CD14-positive monocyte (primary cell): ENCODE measurements at regions not wholly inside any gene's neighbourhood (a gene's known extent, or its start where the extent isn't known, plus 50 kb on each side); places are given as distances from the start of the nearest gene placed in this dataset.
"Not testable (repeated sequence)": the region's sequence is repeated elsewhere in the genome, so short reads cannot be mapped to it uniquely, and the experiment has no call there.

Experiments used
- DNase-seq, 3 donors: peaks; one replicate each; pipeline ENCODE4 v3.0.0-alpha.2; 2011 to 2022
- H2AFZ ChIP-seq: 2 replicates; pipeline ENCODE4 v1.6.0; 2012; ENCODE audit warnings: mild to moderate bottlenecking, low read depth, low read length, inconsistent platforms; ENCODE audit not compliant: insufficient read depth, poor library complexity, severe bottlenecking
- H3K27ac ChIP-seq, 2 donors: 1 replicate in 1 of 2; 2 replicates in 1 of 2; pipeline ENCODE4 v1.5.1; 2012 to 2013; ENCODE audit warnings: low read length in 2 of 2, control low read depth in 1 of 2, inconsistent platforms in 1 of 2, low read depth in 1 of 2, mild to moderate bottlenecking in 1 of 2
- H3K27me3 ChIP-seq, 2 donors: one replicate each; pipeline versions ENCODE4 v1.6.0 to v1.6.1; 2011 to 2013; ENCODE audit warnings: low read length in 2 of 2; ENCODE audit not compliant: control insufficient read depth in 2 of 2, insufficient read depth in 2 of 2
- H3K36me3 ChIP-seq, 2 donors: replicated peaks in 1 of 2; 1 replicate in 1 of 2; 2 replicates in 1 of 2; pipeline versions ENCODE4 v1.5.1 to v1.6.1; 2012 to 2013; ENCODE audit warnings: low read length in 2 of 2, control low read depth in 1 of 2, inconsistent platforms in 1 of 2, mild to moderate bottlenecking in 1 of 2; ENCODE audit not compliant: insufficient read depth in 2 of 2, control insufficient read depth in 1 of 2
- H3K4me1 ChIP-seq, 2 donors: 1 replicate in 1 of 2; 2 replicates in 1 of 2; pipeline versions ENCODE4 v1.5.1 to v1.6.1; 2012 to 2013; ENCODE audit warnings: low read length in 2 of 2, control low read depth in 1 of 2, inconsistent platforms in 1 of 2, mild to moderate bottlenecking in 1 of 2, moderate library complexity in 1 of 2; ENCODE audit not compliant: insufficient read depth in 2 of 2, control insufficient read depth in 1 of 2
- H3K4me2 ChIP-seq: replicated peaks from 2 replicates; pipeline ENCODE3; 2012; ENCODE audit warnings: low read length, moderate library complexity, mild to moderate bottlenecking; ENCODE audit not compliant: poor library complexity, severe bottlenecking; ENCODE audit errors: extremely low read depth
- H3K4me3 ChIP-seq, 3 experiments: fragments of 200-600 bp in 1 of 3; sonication (generic) in 1 of 3; replicated peaks in 1 of 3; 1 replicate in 2 of 3; 2 replicates in 1 of 3; pipeline ENCODE4 v1.5.1; 2011 to 2013; ENCODE audit warnings: low read length in 3 of 3, mild to moderate bottlenecking in 3 of 3, control low read depth in 2 of 3, low read depth in 2 of 3, inconsistent platforms in 1 of 3, moderate library complexity in 1 of 3
- H3K79me2 ChIP-seq: 2 replicates; pipeline ENCODE4 v1.6.0; 2012; ENCODE audit warnings: mild to moderate bottlenecking, control low read depth, inconsistent platforms, low read length, moderate library complexity; ENCODE audit not compliant: insufficient read depth
- H3K9ac ChIP-seq: 2 replicates; pipeline ENCODE4 v1.6.0; 2017; ENCODE audit warnings: low read length, mild to moderate bottlenecking; ENCODE audit not compliant: insufficient read depth, poor library complexity, severe bottlenecking
- H3K9me3 ChIP-seq, 2 donors: replicated peaks in 1 of 2; 1 replicate in 1 of 2; 2 replicates in 1 of 2; pipeline versions ENCODE4 v1.5.1 to v1.6.1; 2012 to 2013; ENCODE audit warnings: low read length in 2 of 2, control low read depth in 1 of 2; ENCODE audit not compliant: control insufficient read depth in 1 of 2, insufficient read depth in 1 of 2
- H4K20me1 ChIP-seq: 2 replicates; pipeline ENCODE4 v1.6.0; 2012; ENCODE audit warnings: mild to moderate bottlenecking, low read length, control low read depth, moderate library complexity; ENCODE audit not compliant: insufficient read depth
- H3K27ac Mint-ChIP-seq, 7 donors: one replicate each; pipeline ENCODE4 v1.8.0; 2020; ENCODE audit warnings: mild to moderate bottlenecking in 7 of 7, mixed read lengths in 7 of 7, moderate library complexity in 6 of 7, inconsistent platforms in 2 of 7
- H3K27me3 Mint-ChIP-seq, 3 donors: one replicate each; pipeline ENCODE4 v1.8.0; 2021 to 2022; ENCODE audit warnings: low read depth in 3 of 3, mild to moderate bottlenecking in 3 of 3, mixed read lengths in 3 of 3, moderate library complexity in 3 of 3, inconsistent platforms in 1 of 3
- H3K36me3 Mint-ChIP-seq, 2 donors: one replicate each; pipeline ENCODE4 v1.8.0; 2020; ENCODE audit warnings: mixed read lengths in 2 of 2, inconsistent platforms in 1 of 2, mild to moderate bottlenecking in 1 of 2
- H3K4me1 Mint-ChIP-seq: one replicate; pipeline ENCODE4 v1.8.0; 2020; ENCODE audit warnings: mild to moderate bottlenecking, mixed read lengths
- H3K4me3 Mint-ChIP-seq, 2 donors: one replicate each; pipeline ENCODE4 v1.8.0; 2020; ENCODE audit warnings: mild to moderate bottlenecking in 2 of 2, mixed read lengths in 2 of 2, moderate library complexity in 1 of 2
- H3K9me3 Mint-ChIP-seq, 7 donors: one replicate each; pipeline ENCODE4 v1.8.0; 2020 to 2022; ENCODE audit warnings: mixed read lengths in 7 of 7, mild to moderate bottlenecking in 6 of 7, moderate library complexity in 6 of 7, inconsistent platforms in 2 of 7
- CTCF ChIP-seq: fragments of 200-600 bp; IDR thresholded peaks from one replicate; pipeline ENCODE4 v1.8.0; 2022; ENCODE audit warnings: antibody characterized with exemption, mild to moderate bottlenecking
- WGBS: methylation state at CpG from one replicate; pipeline ENCODE4 v1.1.5; 2013; ENCODE audit warnings: missing lambda C conversion rate; ENCODE audit not compliant: insufficient coverage; 5-methylcytosine and 5-hydroxymethylcytosine counted together
- intact Hi-C, 2 donors: fragments of 100-400 bp; cut with micrococcal nuclease; formaldehyde crosslinking; loops; one replicate each; pipeline versions ENCODE4 v1.15.0 to v1.15.1; 2023

GRCh38 chrX:30995060-30995700 is 76.7 kb downstream of the FTHL17 start:
- no peak overlapping the region for H3K4me2 ChIP-seq
- H3K36me3 ChIP-seq, result no peaks in the 10 kb centered on the region
- no peak overlapping the region for H3K4me3 Mint-ChIP-seq
- no peaks in the 10 kb centered on the region for H3K27me3 ChIP-seq
- peaks cover 0 to 11% (median 0%) of the 10 kb centered on the region in 3 donors for H3K27me3 Mint-ChIP-seq
- TF ChIP-seq CTCF, result no peak
- H3K36me3 Mint-ChIP-seq, result no peaks in the 10 kb centered on the region
- H3K9ac ChIP-seq, result no peak overlapping the region
- no CpG with 5 or more reads among the region's 1 CpG for WGBS
- peaks cover 0 to 4% (median 0%) of the 10 kb centered on the region in 7 donors for H3K9me3 Mint-ChIP-seq
- no peaks in the 10 kb centered on the region for H3K4me1 ChIP-seq
- no peak overlapping the region for H3K27ac Mint-ChIP-seq
- H3K4me3 ChIP-seq, result no peak overlapping the region
- DNase-seq, result no peak
- H4K20me1 ChIP-seq, result no peaks in the 10 kb centered on the region
- H3K27ac ChIP-seq, result no peak overlapping the region
- H3K4me1 Mint-ChIP-seq, result no peaks in the 10 kb centered on the region
- H3K9me3 ChIP-seq, result no peaks in the 10 kb centered on the region
- no peaks in the 10 kb centered on the region for H3K79me2 ChIP-seq
- H2AFZ ChIP-seq, result no peak overlapping the region
- intact Hi-C loops, result no loop called here

GRCh38 chrX:30994018-30994417 is 77.8 kb downstream of the FTHL17 start:
- H3K27ac Mint-ChIP-seq, H3K4me3 Mint-ChIP-seq, H3K9me3 ChIP-seq, H3K4me1 Mint-ChIP-seq, H3K4me3 ChIP-seq, H3K36me3 ChIP-seq, DNase-seq, H3K27ac ChIP-seq, H3K36me3 Mint-ChIP-seq, H3K9me3 Mint-ChIP-seq, H3K4me2 ChIP-seq, H4K20me1 ChIP-seq, intact Hi-C loops, H3K4me1 ChIP-seq, H3K79me2 ChIP-seq, H3K27me3 ChIP-seq, H2AFZ ChIP-seq, H3K9ac ChIP-seq: not testable (repeated sequence)
- H3K27me3 Mint-ChIP-seq, result peaks cover 0 to 11% (median 0%) of the 10 kb centered on the region in 3 donors
- no CpG with 5 or more reads among the region's 1 CpG for WGBS
